Heart left ventricle (tissue), 13 donors: ENCODE measurements at regions not wholly inside any gene's neighbourhood (a gene's known extent, or its start where the extent isn't known, plus 50 kb on each side); places are given as distances from the start of the nearest gene placed in this dataset.

Experiments
- CTCF ChIP-seq, 12 donors: fragments of 200-600 bp; sonication (generic) in 4 of 12; IDR thresholded peaks; one replicate each; pipeline versions ENCODE4 v1.5.0 to v1.8.0; 2018 to 2022; ENCODE audit warnings: antibody characterized with exemption in 12 of 12, mild to moderate bottlenecking in 5 of 12
- POLR2A ChIP-seq, 2 donors: fragments of 450-650 bp; IDR thresholded peaks; one replicate each; pipeline ENCODE4 v1.6.1; 2017; ENCODE audit warnings: antibody characterized with exemption in 2 of 2, mild to moderate bottlenecking in 2 of 2, moderate library complexity in 2 of 2
- donor health status: ischemic (EF 13 %, LVEDD 7.1; RV severe dilation, severe dysfunction).
- donor health status: DM: no; HTN: yes; CAD: no.
- donor health status: DM: no; HTN: no; CAD: no.
- donor health status: ischemic (EF 25% LVEDD 6.9; RV normal size, moderate dysfunction).
- donor health status: ischemic (EF 25% LVEDD 5.7; RV mildly dilated, moderate dysfunction).
- donor health status: ischemic (EF 35%, LVEDD 5.7; RV mildly dilated, moderate dysfunction).
- donor health status: nonischemic (EF 11% LVEDD 7.7; RV severe dilation, severe dysfunction).
- donor health status: DM: yes; HTN: yes; CAD: no.
- donor health status: PGD.
- donor health status: ischemic (EF 29% LVEDD 5.4; RV normal size, mild dysfunction).
- donor health status: nonischemic (EF 23%, LVEDD 6.1; RV moderate dilation, normal function).

- TF ChIP-seq CTCF (IDR thresholded peaks at IDR 0.05): no peak
- TF ChIP-seq POLR2A (IDR thresholded peaks at IDR 0.05): no peak
Observed at GRCh38 chr16:51898872-51899271, 648.1 kb downstream of the TOX3 start.
